ENCODE measurements at regions not wholly inside any gene's neighbourhood (a gene's known extent, or its start where the extent isn't known, plus 50 kb on each side); places are given as distances from the start of the nearest gene placed in this dataset.

- Histone ChIP-seq H2BK15ac (ENCODE audit: low read length) (no peak overlapping the region), H2BK5ac (ENCODE audit: low read depth, low read length) (no peak overlapping the region), H3K79me1 (ENCODE audit: low read depth, low read length) (no peaks in the 10 kb centered on the region), H4K5ac (ENCODE audit: insufficient read length, low read depth, low read length) (no peak overlapping the region), H4K91ac (replicated peaks; ENCODE audit: insufficient read length, low read length) (no peak overlapping the region), H2BK120ac (replicated peaks; ENCODE audit: low read depth, low read length) (no peak overlapping the region), H3K4me3 (ENCODE audit: extremely low read depth in 1 of 4, insufficient read depth in 2 of 4, low read depth in 3 of 4, low read length in 4 of 4) (no peak overlapping the region), H3K27me3 (replicated peaks in 1 of 4; ENCODE audit: control insufficient read depth in 3 of 4, extremely low read depth in 1 of 4, insufficient read depth in 3 of 4, low read length in 3 of 4) (no peaks in the 10 kb centered on the region), H2AFZ (ENCODE audit: low read length) (peak overlapping the region; percentile 24; the same call in 1 of the 2 replicates), H4K8ac (ENCODE audit: extremely low read depth, insufficient read depth, low read length) (no peak overlapping the region), H3K23me2 (ENCODE audit: low read depth, low read length) (no peaks in the 10 kb centered on the region; the same call in 1 of the 2 replicates), H4K20me1 (replicated peaks in 1 of 2; ENCODE audit: control insufficient read depth in 1 of 2, insufficient read depth in 2 of 2, low read length in 2 of 2) (no peaks in the 10 kb centered on the region), H3K56ac (replicated peaks; ENCODE audit: insufficient read length, low read depth, low read length) (no peak overlapping the region), H2AK5ac (ENCODE audit: low read depth, low read length) (no peak overlapping the region), H3K18ac (ENCODE audit: extremely low read depth, low read length) (no peak overlapping the region), H2BK12ac (ENCODE audit: low read depth, low read length) (no peak overlapping the region), H3K4me2 (ENCODE audit: insufficient read depth in 1 of 2, low read depth in 2 of 2, low read length in 2 of 2) (no peak overlapping the region), H2BK20ac (ENCODE audit: low read length) (no peak overlapping the region), H3K9ac (replicated peaks in 1 of 4; ENCODE audit: extremely low read depth in 1 of 4, low read depth in 3 of 4, low read length in 3 of 4) (no peak overlapping the region), H3K36me3 (ENCODE audit: control insufficient read depth in 2 of 4, insufficient read depth in 4 of 4, low read length in 3 of 4) (no peaks in the 10 kb centered on the region), H3K4ac (replicated peaks; ENCODE audit: insufficient read length, low read depth, low read length) (no peak overlapping the region), H3K27ac (ENCODE audit: low read depth, low read length) (no peak overlapping the region), H3K23ac (ENCODE audit: insufficient read length) (no peak overlapping the region), H3K79me2 (ENCODE audit: control insufficient read depth in 1 of 2, insufficient read depth in 2 of 2, low read length in 2 of 2) (no peaks in the 10 kb centered on the region), H3K14ac (ENCODE audit: insufficient read length) (no peak overlapping the region), H3K9me3 (ENCODE audit: insufficient read depth in 2 of 2, low read depth in 1 of 2, low read length in 1 of 2) (no peaks in the 10 kb centered on the region), H3K4me1 (replicated peaks in 1 of 4; ENCODE audit: control insufficient read depth in 3 of 4, insufficient read depth in 4 of 4, low read length in 3 of 4) (no peaks in the 10 kb centered on the region)
- ChIA-PET CTCF (ENCODE audit: partially characterized antibody) (no interaction called here), POLR2A (ENCODE audit: partially characterized antibody) (no interaction called here)
- no peak for FAIRE-seq
- TF ChIP-seq SP2 (IDR thresholded peaks at IDR 0.05; ENCODE audit: low read length): no peak
- no peak for DNase-seq (ENCODE audit: low read depth in 1 of 2, low spot score in 2 of 2)
These were observed 240.1 kb upstream of the SRRM4 start for GRCh38 chr12:118741194-118741593.
